GM23338 (cell line): ENCODE measurements at regions not wholly inside any gene's neighbourhood (a gene's known extent, or its start where the extent isn't known, plus 50 kb on each side); places are given as distances from the start of the nearest gene placed in this dataset.
A peak's percentile ranks its signal among the peaks of the same experiment; 100 is the strongest.

Experiments used
- ATAC-seq: fragments of 200-7000 bp; cut with Tn5 transposase; 3 replicates; pipeline ENCODE4 v1.9.1; 2020
- DNase-seq: peaks from one replicate; pipeline ENCODE4 v3.0.0-alpha.2; 2015; ENCODE audit warnings: low spot score
- H2AFZ ChIP-seq: fragments of 200-600 bp; sonication (generic); 2 replicates; pipeline ENCODE4 v1.8.0; 2016; ENCODE audit warnings: antibody characterized with exemption, mild to moderate bottlenecking, moderate library complexity
- H3F3A ChIP-seq: fragments of 200-600 bp; sonication (generic); replicated peaks from 2 replicates; pipeline ENCODE4 v1.8.0; 2017; ENCODE audit warnings: antibody characterized with exemption, mixed run types, low read depth
- H3K27ac ChIP-seq: fragments of 200-600 bp; sonication (generic); 2 replicates; pipeline ENCODE4 v1.6.1; 2016; ENCODE audit warnings: low read depth
- H3K27me3 ChIP-seq: fragments of 200-600 bp; sonication (generic); 2 replicates; pipeline ENCODE4 v1.8.0; 2016; ENCODE audit warnings: mild to moderate bottlenecking, mixed run types, moderate library complexity; ENCODE audit not compliant: insufficient read depth
- H3K36me3 ChIP-seq: fragments of 200-600 bp; sonication (generic); 2 replicates; pipeline ENCODE4 v1.8.0; 2016; ENCODE audit warnings: mild to moderate bottlenecking; ENCODE audit not compliant: insufficient read depth
- H3K4me1 ChIP-seq: fragments of 200-600 bp; sonication (generic); 2 replicates; pipeline ENCODE4 v1.8.0; 2016; ENCODE audit warnings: mild to moderate bottlenecking, moderate library complexity; ENCODE audit not compliant: insufficient read depth
- H3K4me2 ChIP-seq: fragments of 200-600 bp; sonication (generic); 2 replicates; pipeline ENCODE4 v1.7.1; 2017; ENCODE audit warnings: mixed run types
- H3K4me3 ChIP-seq: fragments of 200-600 bp; sonication (generic); 2 replicates; pipeline ENCODE4 v1.6.1; 2016; ENCODE audit warnings: mixed run types
- H3K79me2 ChIP-seq: fragments of 200-600 bp; sonication (generic); replicated peaks from 2 replicates; pipeline ENCODE4 v1.8.0; 2017; ENCODE audit warnings: mild to moderate bottlenecking; ENCODE audit not compliant: insufficient read depth
- H3K9me2 ChIP-seq: fragments of 200-600 bp; sonication (generic); 2 replicates; pipeline ENCODE4 v1.8.0; 2017; ENCODE audit not compliant: insufficient read depth
- H4K20me1 ChIP-seq: fragments of 200-600 bp; sonication (generic); replicated peaks from 2 replicates; pipeline ENCODE4 v1.8.0; 2017; ENCODE audit warnings: mild to moderate bottlenecking; ENCODE audit not compliant: insufficient read depth
- H3K27ac Mint-ChIP-seq: 2 replicates; pipeline ENCODE4 v1.8.0; 2020; ENCODE audit warnings: inconsistent platforms, mild to moderate bottlenecking, moderate library complexity, mixed read lengths
- H3K27me3 Mint-ChIP-seq: 3 replicates; pipeline ENCODE4 v1.8.0; 2022; ENCODE audit warnings: low read depth, mild to moderate bottlenecking, moderate library complexity, mixed read lengths, inconsistent platforms; ENCODE audit not compliant: insufficient read depth, poor library complexity
- H3K36me3 Mint-ChIP-seq: 3 replicates; pipeline ENCODE4 v1.8.0; 2021; ENCODE audit warnings: low read depth, mild to moderate bottlenecking, inconsistent platforms, moderate library complexity, mixed read lengths
- H3K4me1 Mint-ChIP-seq: 3 replicates; pipeline ENCODE4 v1.8.0; 2020; ENCODE audit warnings: mild to moderate bottlenecking, inconsistent platforms, mixed read lengths
- H3K4me3 Mint-ChIP-seq: 3 replicates; pipeline ENCODE4 v1.8.0; 2021; ENCODE audit warnings: moderate library complexity, mild to moderate bottlenecking, inconsistent platforms, mixed read lengths
- H3K9me3 Mint-ChIP-seq: 3 replicates; pipeline ENCODE4 v1.8.0; 2020; ENCODE audit warnings: moderate library complexity, mild to moderate bottlenecking, inconsistent platforms, mixed read lengths
- CREB1 ChIP-seq: fragments of 250-450 bp; sonication (Bioruptor Pico); IDR thresholded peaks from 2 replicates; pipeline ENCODE4 v1.5.0; 2020; ENCODE audit warnings: low read depth, mild to moderate bottlenecking, moderate library complexity
- CTCF ChIP-seq, 2 experiments: fragments of 200-600 bp in 1 of 2; sonication (generic) in 1 of 2; conservative IDR thresholded peaks; 2 replicates each; pipeline versions ENCODE4 v1.5.1 to v1.6.1; 2016 to 2017; ENCODE audit warnings: antibody characterized with exemption in 2 of 2, low read depth in 2 of 2, mild to moderate bottlenecking in 2 of 2, moderate library complexity in 1 of 2
- EZH2 ChIP-seq: fragments of 200-600 bp; sonication (generic); IDR thresholded peaks from one replicate; pipeline ENCODE4 v1.8.0; 2017; ENCODE audit warnings: antibody characterized with exemption, mild to moderate bottlenecking, low read depth; ENCODE audit not compliant: unreplicated experiment
- EZH2phosphoT487 ChIP-seq: fragments of 200-600 bp; sonication (generic); IDR thresholded peaks from one replicate; pipeline ENCODE4 v1.8.1; 2018; ENCODE audit warnings: antibody characterized with exemption; ENCODE audit not compliant: unreplicated experiment
- ZNF114 ChIP-seq: fragments of 250-450 bp; sonication (Bioruptor Pico); IDR thresholded peaks from 2 replicates; pipeline ENCODE4 v1.5.0; 2020; ENCODE audit warnings: mild to moderate bottlenecking, moderate library complexity
- ZNF331 ChIP-seq: fragments of 250-450 bp; sonication (Bioruptor Pico); IDR thresholded peaks from 2 replicates; pipeline ENCODE4 v1.5.0; 2020; ENCODE audit warnings: low read depth, mild to moderate bottlenecking, moderate library complexity
- TF ChIP-seq, protein P1 (sequence below): fragments of 250-450 bp; sonication (Bioruptor Pico); IDR thresholded peaks from 2 replicates; pipeline ENCODE4 v1.5.0; 2020; ENCODE audit warnings: mild to moderate bottlenecking, moderate library complexity

DNA sequence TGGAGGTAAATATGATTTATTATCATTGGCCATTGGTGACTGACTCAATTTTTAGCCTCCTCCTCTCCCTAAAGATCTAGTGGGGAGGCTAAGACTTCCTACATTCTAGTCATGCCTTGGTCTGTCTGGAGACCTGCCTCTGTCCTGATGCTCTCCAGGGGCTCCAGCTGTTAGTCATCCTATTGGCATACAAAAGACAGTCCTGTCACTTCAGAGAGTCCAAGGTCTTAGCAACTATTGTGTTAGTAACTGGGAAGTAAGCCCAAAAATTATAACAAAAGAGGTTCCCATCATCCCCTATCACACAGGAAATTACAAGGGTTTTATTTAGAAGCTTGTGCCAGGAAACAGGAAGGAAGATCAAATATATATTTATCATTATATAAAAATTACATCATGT, 400.6 kb upstream of the VSTM2A start (continued):
- TF ChIP-seq, protein P1, sequence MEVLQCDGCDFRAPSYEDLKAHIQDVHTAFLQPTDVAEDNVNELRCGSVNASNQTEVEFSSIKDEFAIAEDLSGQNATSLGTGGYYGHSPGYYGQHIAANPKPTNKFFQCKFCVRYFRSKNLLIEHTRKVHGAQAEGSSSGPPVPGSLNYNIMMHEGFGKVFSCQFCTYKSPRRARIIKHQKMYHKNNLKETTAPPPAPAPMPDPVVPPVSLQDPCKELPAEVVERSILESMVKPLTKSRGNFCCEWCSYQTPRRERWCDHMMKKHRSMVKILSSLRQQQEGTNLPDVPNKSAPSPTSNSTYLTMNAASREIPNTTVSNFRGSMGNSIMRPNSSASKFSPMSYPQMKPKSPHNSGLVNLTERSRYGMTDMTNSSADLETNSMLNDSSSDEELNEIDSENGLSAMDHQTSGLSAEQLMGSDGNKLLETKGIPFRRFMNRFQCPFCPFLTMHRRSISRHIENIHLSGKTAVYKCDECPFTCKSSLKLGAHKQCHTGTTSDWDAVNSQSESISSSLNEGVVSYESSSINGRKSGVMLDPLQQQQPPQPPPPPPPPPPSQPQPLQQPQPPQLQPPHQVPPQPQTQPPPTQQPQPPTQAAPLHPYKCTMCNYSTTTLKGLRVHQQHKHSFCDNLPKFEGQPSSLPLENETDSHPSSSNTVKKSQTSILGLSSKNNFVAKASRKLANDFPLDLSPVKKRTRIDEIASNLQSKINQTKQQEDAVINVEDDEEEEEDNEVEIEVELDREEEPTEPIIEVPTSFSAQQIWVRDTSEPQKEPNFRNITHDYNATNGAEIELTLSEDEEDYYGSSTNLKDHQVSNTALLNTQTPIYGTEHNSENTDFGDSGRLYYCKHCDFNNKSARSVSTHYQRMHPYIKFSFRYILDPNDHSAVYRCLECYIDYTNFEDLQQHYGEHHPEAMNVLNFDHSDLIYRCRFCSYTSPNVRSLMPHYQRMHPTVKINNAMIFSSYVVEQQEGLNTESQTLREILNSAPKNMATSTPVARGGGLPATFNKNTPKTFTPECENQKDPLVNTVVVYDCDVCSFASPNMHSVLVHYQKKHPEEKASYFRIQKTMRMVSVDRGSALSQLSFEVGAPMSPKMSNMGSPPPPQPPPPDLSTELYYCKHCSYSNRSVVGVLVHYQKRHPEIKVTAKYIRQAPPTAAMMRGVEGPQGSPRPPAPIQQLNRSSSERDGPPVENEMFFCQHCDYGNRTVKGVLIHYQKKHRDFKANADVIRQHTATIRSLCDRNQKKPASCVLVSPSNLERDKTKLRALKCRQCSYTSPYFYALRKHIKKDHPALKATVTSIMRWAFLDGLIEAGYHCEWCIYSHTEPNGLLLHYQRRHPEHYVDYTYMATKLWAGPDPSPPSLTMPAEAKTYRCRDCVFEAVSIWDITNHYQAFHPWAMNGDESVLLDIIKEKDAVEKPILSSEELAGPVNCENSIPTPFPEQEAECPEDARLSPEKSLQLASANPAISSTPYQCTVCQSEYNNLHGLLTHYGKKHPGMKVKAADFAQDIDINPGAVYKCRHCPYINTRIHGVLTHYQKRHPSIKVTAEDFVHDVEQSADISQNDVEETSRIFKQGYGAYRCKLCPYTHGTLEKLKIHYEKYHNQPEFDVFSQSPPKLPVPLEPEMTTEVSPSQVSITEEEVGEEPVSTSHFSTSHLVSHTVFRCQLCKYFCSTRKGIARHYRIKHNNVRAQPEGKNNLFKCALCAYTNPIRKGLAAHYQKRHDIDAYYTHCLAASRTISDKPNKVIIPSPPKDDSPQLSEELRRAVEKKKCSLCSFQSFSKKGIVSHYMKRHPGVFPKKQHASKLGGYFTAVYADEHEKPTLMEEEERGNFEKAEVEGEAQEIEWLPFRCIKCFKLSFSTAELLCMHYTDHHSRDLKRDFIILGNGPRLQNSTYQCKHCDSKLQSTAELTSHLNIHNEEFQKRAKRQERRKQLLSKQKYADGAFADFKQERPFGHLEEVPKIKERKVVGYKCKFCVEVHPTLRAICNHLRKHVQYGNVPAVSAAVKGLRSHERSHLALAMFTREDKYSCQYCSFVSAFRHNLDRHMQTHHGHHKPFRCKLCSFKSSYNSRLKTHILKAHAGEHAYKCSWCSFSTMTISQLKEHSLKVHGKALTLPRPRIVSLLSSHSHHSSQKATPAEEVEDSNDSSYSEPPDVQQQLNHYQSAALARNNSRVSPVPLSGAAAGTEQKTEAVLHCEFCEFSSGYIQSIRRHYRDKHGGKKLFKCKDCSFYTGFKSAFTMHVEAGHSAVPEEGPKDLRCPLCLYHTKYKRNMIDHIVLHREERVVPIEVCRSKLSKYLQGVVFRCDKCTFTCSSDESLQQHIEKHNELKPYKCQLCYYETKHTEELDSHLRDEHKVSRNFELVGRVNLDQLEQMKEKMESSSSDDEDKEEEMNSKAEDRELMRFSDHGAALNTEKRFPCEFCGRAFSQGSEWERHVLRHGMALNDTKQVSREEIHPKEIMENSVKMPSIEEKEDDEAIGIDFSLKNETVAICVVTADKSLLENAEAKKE (CRISPR knock-in tag) = no peak
- no peak for TF ChIP-seq ZNF114

GRCh38 chr7:54145716-54146115, 396.5 kb upstream of the VSTM2A start:
- no peak overlapping the region for H3K27ac ChIP-seq
- peaks cover 3% of the 10 kb centered on the region; the same call in 1 of the 3 replicates for H3K4me1 Mint-ChIP-seq
- H2AFZ ChIP-seq = peak overlapping the region; percentile 93
- H3K36me3 Mint-ChIP-seq = no peaks in the 10 kb centered on the region; the same call in 2 of the 3 replicates
- H3K4me1 ChIP-seq = peaks cover 11% of the 10 kb centered on the region
- H3K4me3 Mint-ChIP-seq = no peak overlapping the region
- no peak overlapping the region for H3K4me3 ChIP-seq
- H4K20me1 ChIP-seq = no peaks in the 10 kb centered on the region
- no peaks in the 10 kb centered on the region for H3F3A ChIP-seq
- no peak overlapping the region for H3K27ac Mint-ChIP-seq
- ATAC-seq (peak; percentile 83), DNase-seq (peak; percentile 32)
- no peaks in the 10 kb centered on the region for H3K79me2 ChIP-seq
- peak overlapping the region; percentile 15; the same call in 1 of the 2 replicates for H3K4me2 ChIP-seq
- peaks cover 1% of the 10 kb centered on the region for H3K27me3 Mint-ChIP-seq
- no peaks in the 10 kb centered on the region for H3K27me3 ChIP-seq
- peaks cover 16% of the 10 kb centered on the region; the same call in 1 of the 2 replicates for H3K9me2 ChIP-seq
- no peaks in the 10 kb centered on the region for H3K36me3 ChIP-seq
- no peaks in the 10 kb centered on the region for H3K9me3 Mint-ChIP-seq
- TF ChIP-seq CREB1 (CRISPR knock-in tag) (no peak), ZNF331 (CRISPR knock-in tag) (no peak), ZNF114 (no peak), CTCF (conservative IDR thresholded peaks at IDR 0.05; ENCODE audit: low read depth in 2 of 2) (no peak), EZH2 (no peak), EZH2phosphoT487 (no peak)
- TF ChIP-seq, protein P1 (CRISPR knock-in tag) = no peak
